Upper lobe of left lung (tissue), 6 donors: ENCODE measurements at regions not wholly inside any gene's neighbourhood (a gene's known extent, or its start where the extent isn't known, plus 50 kb on each side); places are given as distances from the start of the nearest gene placed in this dataset.
A peak's percentile ranks its signal among the peaks of the same experiment; 100 is the strongest.

Source experiments
- ATAC-seq, 2 donors: fragments of 200-7000 bp; cut with Tn5 transposase; one replicate each; pipeline ENCODE4 v1.9.1; 2022; ENCODE audit warnings: mild to moderate bottlenecking in 2 of 2, moderate library complexity in 2 of 2; ENCODE audit not compliant: low FRiP score in 2 of 2
- DNase-seq, 2 donors: peaks; one replicate each; pipeline ENCODE4 v3.0.0-alpha.2; 2019 to 2020
- H3K27ac ChIP-seq, 4 donors: fragments of 200-600 bp; sonication (generic); one replicate each; pipeline ENCODE4 v1.5.1; 2016 to 2019
- H3K27me3 ChIP-seq, 4 donors: fragments of 200-600 bp; sonication (generic); one replicate each; pipeline ENCODE4 v1.5.1; 2017 to 2019
- H3K36me3 ChIP-seq, 4 donors: fragments of 200-600 bp; sonication (generic); one replicate each; pipeline ENCODE4 v1.5.1; 2016 to 2019
- H3K4me1 ChIP-seq, 4 donors: fragments of 200-600 bp; sonication (generic); one replicate each; pipeline ENCODE4 v1.5.1; 2018 to 2019
- H3K4me3 ChIP-seq, 4 donors: fragments of 200-600 bp; sonication (generic); one replicate each; pipeline ENCODE4 v1.5.1; 2017 to 2019; ENCODE audit warnings: mild to moderate bottlenecking in 2 of 4, moderate library complexity in 1 of 4
- H3K9me3 ChIP-seq, 4 donors: fragments of 200-600 bp; sonication (generic); one replicate each; pipeline ENCODE4 v1.5.1; 2018 to 2019
- CTCF ChIP-seq, 6 experiments: fragments of 450-650 bp in 4 of 6; fragments of 200-600 bp in 2 of 6; sonication (generic) in 2 of 6; IDR thresholded peaks; one replicate each; pipeline ENCODE4 v1.5.1; 2016 to 2019; ENCODE audit warnings: antibody characterized with exemption in 6 of 6
- EP300 ChIP-seq, 4 donors: sonication (generic); formaldehyde crosslinking; IDR thresholded peaks; one replicate each; pipeline ENCODE4 v1.5.1; 2017; ENCODE audit warnings: antibody characterized with exemption in 4 of 4, control low read depth in 2 of 4
- POLR2A ChIP-seq, 4 donors: fragments of 450-650 bp; IDR thresholded peaks; one replicate each; pipeline ENCODE4 v1.5.1; 2016 to 2017; ENCODE audit warnings: antibody characterized with exemption in 4 of 4, mild to moderate bottlenecking in 2 of 4
- POLR2AphosphoS5 ChIP-seq, 2 donors: sonication (generic); formaldehyde crosslinking; IDR thresholded peaks; one replicate each; pipeline ENCODE4 v1.5.1; 2017; ENCODE audit warnings: antibody characterized with exemption in 2 of 2
- WGBS, 2 donors: methylation state at CpG; one replicate each; pipeline ENCODE4 v1.1.5; 2017 to 2018; 5-methylcytosine and 5-hydroxymethylcytosine counted together
- donor health status: DM: no; HTN: no; CAD: no; lungs with moderate emphysema.
- donor health status: DM: no; HTN: yes; CAD: no; lungs with severe emphysema.

- 54 to 73% methylated on average over 7 of the region's 7 CpGs for WGBS, 2 donors
Observed at GRCh38 chr2:136424112-136424511, 306.2 kb upstream of the CXCR4 start.

DNA sequence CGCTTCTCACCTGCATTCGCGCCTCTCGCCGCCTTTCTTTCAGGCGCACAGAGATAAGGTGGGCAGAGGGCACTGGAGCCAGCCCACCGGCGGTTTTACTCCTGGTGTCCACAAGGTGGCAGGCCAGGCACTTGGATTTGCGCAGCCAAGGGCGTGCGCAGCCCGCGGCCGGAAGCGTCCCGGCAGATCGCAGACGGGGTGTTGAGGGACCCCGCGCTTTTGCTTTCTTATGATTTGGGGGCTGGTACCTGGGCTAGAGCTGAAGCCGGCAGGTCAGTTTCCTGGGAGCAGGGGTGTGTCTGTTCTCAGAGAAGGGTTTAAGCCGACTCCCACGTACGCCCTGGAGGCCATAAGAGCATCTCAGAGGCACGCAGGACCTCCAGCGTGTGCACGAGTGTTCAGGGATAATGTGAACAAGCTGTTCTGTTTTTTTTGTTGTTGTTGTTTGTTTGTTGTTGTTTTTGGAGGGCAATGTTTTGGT lies 305.6 kb upstream of the CXCR4 start:
- peak; percentile 77 to 90 for DNase-seq
- Histone ChIP-seq H3K27me3 (no peaks in the 10 kb centered on the region), H3K4me1 (peaks cover 4 to 10% (median 8%) of the 10 kb centered on the region in 4 donors), H3K27ac (no peak overlapping the region), H3K4me3 (peak overlapping the region in 3 of 4 donors; percentile 24 to 50 (median 47)), H3K9me3 (no peaks in the 10 kb centered on the region), H3K36me3 (no peaks in the 10 kb centered on the region)
- 3 to 40% methylated on average over 9 to 26 of the region's 27 CpGs for WGBS, 2 donors
- peak; percentile 68 to 89 (median 78) for TF ChIP-seq CTCF (IDR thresholded peaks at IDR 0.05)
- TF ChIP-seq POLR2AphosphoS5 (IDR thresholded peaks at IDR 0.05), result no peak
- ATAC-seq, result peak; percentile 80 to 95

More at GRCh38 chr2:136424112-136424511, 306.2 kb upstream of the CXCR4 start:
- no peak overlapping the region for H3K27ac ChIP-seq
- no peak for DNase-seq
- H3K4me1 ChIP-seq, result peaks cover 4 to 10% (median 8%) of the 10 kb centered on the region in 4 donors
- no peaks in the 10 kb centered on the region for H3K9me3 ChIP-seq
- no peak for TF ChIP-seq POLR2A (IDR thresholded peaks at IDR 0.05)
- no peak for TF ChIP-seq CTCF (IDR thresholded peaks at IDR 0.05)
- no peak for TF ChIP-seq EP300 (IDR thresholded peaks at IDR 0.05)
- TF ChIP-seq POLR2AphosphoS5 (IDR thresholded peaks at IDR 0.05), result no peak
- ATAC-seq, result no peak
- H3K4me3 ChIP-seq, result no peak overlapping the region
- H3K36me3 ChIP-seq, result no peaks in the 10 kb centered on the region
- H3K27me3 ChIP-seq, result no peaks in the 10 kb centered on the region

GRCh38 chr2:136422512-136422911 lies 304.6 kb upstream of the CXCR4 start:
- no peaks in the 10 kb centered on the region for H3K27me3 ChIP-seq
- H3K36me3 ChIP-seq, result no peaks in the 10 kb centered on the region
- H3K9me3 ChIP-seq, result no peaks in the 10 kb centered on the region
- DNase-seq (no peak), ATAC-seq (no peak)
- TF ChIP-seq POLR2A (IDR thresholded peaks at IDR 0.05), result no peak
- no peak for TF ChIP-seq POLR2AphosphoS5 (IDR thresholded peaks at IDR 0.05)
- no peak for TF ChIP-seq CTCF (IDR thresholded peaks at IDR 0.05)
- TF ChIP-seq EP300 (IDR thresholded peaks at IDR 0.05), result no peak
- H3K4me3 ChIP-seq, result no peak overlapping the region
- 58 to 62% methylated on average over 2 of the region's 2 CpGs for WGBS, 2 donors
- no peak overlapping the region for H3K27ac ChIP-seq
- H3K4me1 ChIP-seq, result peaks cover 4 to 10% (median 8%) of the 10 kb centered on the region in 4 donors

DNA sequence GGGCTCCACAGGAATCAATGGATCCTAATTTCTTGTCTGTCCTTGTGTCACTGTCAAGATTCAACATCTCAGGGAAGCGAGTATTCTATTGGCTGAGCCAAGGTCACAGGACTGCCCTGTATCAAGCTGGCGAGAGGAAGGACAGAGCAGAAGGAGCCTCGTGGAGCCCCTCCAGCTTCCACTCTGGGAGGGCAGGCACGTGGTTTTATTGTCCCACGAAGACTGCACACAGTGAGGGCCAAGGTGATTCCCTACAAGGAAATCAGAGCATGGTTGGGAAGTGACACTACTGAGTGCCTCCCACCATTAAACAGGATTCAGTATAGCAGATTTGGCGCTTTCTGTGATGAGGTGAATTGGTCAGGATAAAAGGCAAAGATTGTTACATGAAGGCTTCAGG lies 302.4 kb upstream of the CXCR4 start:
- WGBS, 2 donors, result 72 to 78% methylated on average over 6 of the region's 6 CpGs
- peaks cover 4 to 10% (median 8%) of the 10 kb centered on the region in 4 donors for H3K4me1 ChIP-seq
- no peak overlapping the region for H3K27ac ChIP-seq
- no peak for ATAC-seq
- DNase-seq, result no peak
- H3K27me3 ChIP-seq, result no peaks in the 10 kb centered on the region
- H3K36me3 ChIP-seq, result no peaks in the 10 kb centered on the region
- no peak overlapping the region for H3K4me3 ChIP-seq
- H3K9me3 ChIP-seq, result no peaks in the 10 kb centered on the region
- TF ChIP-seq POLR2A (IDR thresholded peaks at IDR 0.05), result no peak

DNA sequence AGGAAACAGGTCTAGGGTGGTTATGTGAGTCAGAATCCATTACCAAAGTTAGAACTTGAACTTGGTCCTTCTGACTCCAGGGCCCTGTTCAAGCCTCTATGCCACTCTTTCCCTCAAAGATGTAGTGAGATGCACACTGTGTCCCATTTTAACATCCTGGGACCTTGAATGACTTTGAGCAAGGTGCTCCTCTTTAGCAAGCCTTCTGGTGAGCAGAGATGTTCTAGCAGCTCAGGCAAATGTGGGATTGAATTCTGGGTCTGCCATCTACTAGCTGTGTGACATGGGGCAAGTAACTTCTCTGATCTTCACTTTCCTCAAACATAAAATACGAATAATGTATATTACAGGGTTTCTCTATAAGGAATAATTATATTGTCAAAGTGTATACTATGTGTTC lies 294.0 kb upstream of the CXCR4 start:
- Histone ChIP-seq H3K4me1 (no peaks in the 10 kb centered on the region), H3K27ac (no peak overlapping the region), H3K9me3 (no peaks in the 10 kb centered on the region), H3K4me3 (no peak overlapping the region), H3K27me3 (no peaks in the 10 kb centered on the region), H3K36me3 (no peaks in the 10 kb centered on the region)
- ATAC-seq (no peak), DNase-seq (no peak)
- TF ChIP-seq CTCF (IDR thresholded peaks at IDR 0.05) (no peak), POLR2A (IDR thresholded peaks at IDR 0.05) (no peak), EP300 (IDR thresholded peaks at IDR 0.05) (no peak), POLR2AphosphoS5 (IDR thresholded peaks at IDR 0.05) (no peak)
- 45 to 71% methylated on average over 1 of the region's 1 CpG for WGBS, 2 donors
